Osteocyte (in vitro differentiated cells): ENCODE measurements at regions not wholly inside any gene's neighbourhood (a gene's known extent, or its start where the extent isn't known, plus 50 kb on each side); places are given as distances from the start of the nearest gene placed in this dataset.

Experiments used
- DNase-seq: peaks from one replicate; pipeline ENCODE4 v3.0.0; 2021; ENCODE audit warnings: mixed read lengths; ENCODE audit not compliant: unreplicated experiment; ENCODE audit errors: extremely low spot score
- H3K27ac Mint-ChIP-seq: one replicate; pipeline ENCODE4 v1.8.0; 2021; ENCODE audit warnings: mild to moderate bottlenecking, mixed read lengths; ENCODE audit not compliant: unreplicated experiment
- H3K27me3 Mint-ChIP-seq: one replicate; pipeline ENCODE4 v1.8.0; 2021; ENCODE audit warnings: mixed read lengths; ENCODE audit not compliant: unreplicated experiment
- H3K36me3 Mint-ChIP-seq: one replicate; pipeline ENCODE4 v1.8.0; 2021; ENCODE audit warnings: mixed read lengths; ENCODE audit not compliant: unreplicated experiment
- H3K4me1 Mint-ChIP-seq: one replicate; pipeline ENCODE4 v1.8.0; 2021; ENCODE audit warnings: mixed read lengths; ENCODE audit not compliant: unreplicated experiment
- H3K4me3 Mint-ChIP-seq: one replicate; pipeline ENCODE4 v1.8.0; 2021; ENCODE audit warnings: mild to moderate bottlenecking, moderate library complexity, mixed read lengths; ENCODE audit not compliant: unreplicated experiment
- H3K9me3 Mint-ChIP-seq: one replicate; pipeline ENCODE4 v1.8.0; 2021; ENCODE audit warnings: mixed read lengths; ENCODE audit not compliant: unreplicated experiment
- TF ChIP-seq, protein P1 (sequence below): fragments of 200-600 bp; sonication (generic); IDR thresholded peaks from 2 replicates; pipeline ENCODE4 v1.5.0; 2021; ENCODE audit warnings: antibody characterized with exemption, mild to moderate bottlenecking, moderate library complexity

DNA sequence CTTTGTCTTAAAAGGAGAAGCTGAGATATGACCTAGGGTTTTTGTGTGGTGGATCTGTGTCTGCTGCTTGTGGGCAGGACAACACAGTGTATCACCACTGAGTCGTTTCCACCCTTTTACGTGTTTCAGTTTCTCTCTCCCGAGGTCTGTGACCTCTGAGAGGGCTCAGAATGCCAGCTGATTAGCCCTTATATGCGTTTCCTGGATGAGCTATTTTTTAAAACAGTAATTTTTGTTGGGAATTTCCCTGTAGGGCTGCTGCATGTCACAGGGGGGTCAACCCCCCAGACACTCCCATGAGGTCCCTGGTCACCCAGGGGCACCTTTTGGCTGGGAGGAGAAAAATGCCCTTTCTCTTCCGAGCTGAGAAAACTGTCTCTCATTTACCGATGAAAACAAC lies 170.4 kb upstream of the CASK start:
- TF ChIP-seq, protein P1, sequence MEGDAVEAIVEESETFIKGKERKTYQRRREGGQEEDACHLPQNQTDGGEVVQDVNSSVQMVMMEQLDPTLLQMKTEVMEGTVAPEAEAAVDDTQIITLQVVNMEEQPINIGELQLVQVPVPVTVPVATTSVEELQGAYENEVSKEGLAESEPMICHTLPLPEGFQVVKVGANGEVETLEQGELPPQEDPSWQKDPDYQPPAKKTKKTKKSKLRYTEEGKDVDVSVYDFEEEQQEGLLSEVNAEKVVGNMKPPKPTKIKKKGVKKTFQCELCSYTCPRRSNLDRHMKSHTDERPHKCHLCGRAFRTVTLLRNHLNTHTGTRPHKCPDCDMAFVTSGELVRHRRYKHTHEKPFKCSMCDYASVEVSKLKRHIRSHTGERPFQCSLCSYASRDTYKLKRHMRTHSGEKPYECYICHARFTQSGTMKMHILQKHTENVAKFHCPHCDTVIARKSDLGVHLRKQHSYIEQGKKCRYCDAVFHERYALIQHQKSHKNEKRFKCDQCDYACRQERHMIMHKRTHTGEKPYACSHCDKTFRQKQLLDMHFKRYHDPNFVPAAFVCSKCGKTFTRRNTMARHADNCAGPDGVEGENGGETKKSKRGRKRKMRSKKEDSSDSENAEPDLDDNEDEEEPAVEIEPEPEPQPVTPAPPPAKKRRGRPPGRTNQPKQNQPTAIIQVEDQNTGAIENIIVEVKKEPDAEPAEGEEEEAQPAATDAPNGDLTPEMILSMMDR = no peak
- Mint-ChIP-seq H3K27ac (peak overlapping the region; percentile 1), H3K4me3 (no peak overlapping the region), H3K36me3 (no peaks in the 10 kb centered on the region), H3K9me3 (peaks cover 6% of the 10 kb centered on the region), H3K27me3 (no peaks in the 10 kb centered on the region), H3K4me1 (peaks cover 10% of the 10 kb centered on the region)
- DNase-seq = no peak

DNA sequence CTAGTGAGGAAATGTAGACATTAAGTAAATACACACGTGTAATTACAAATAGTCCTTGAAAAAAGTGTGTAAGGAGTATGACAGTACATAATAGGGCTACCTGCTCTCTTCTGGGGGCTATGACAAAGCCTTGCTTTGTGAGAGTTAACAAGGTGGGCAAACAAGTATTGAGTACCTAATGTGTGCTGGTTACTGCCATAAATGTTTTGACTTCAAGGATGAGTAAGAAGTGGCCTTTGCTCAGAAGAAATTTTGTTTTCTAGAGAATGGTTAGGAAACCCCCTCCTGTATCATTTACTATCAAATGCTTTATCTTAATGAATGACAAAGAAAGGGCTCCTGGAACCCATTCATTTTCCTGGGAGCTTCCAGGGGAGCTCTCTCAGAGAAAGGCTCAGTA lies 167.0 kb upstream of the CASK start:
- Mint-ChIP-seq H3K4me1 (peaks cover 10% of the 10 kb centered on the region), H3K27ac (no peak overlapping the region), H3K27me3 (no peaks in the 10 kb centered on the region), H3K9me3 (peaks cover 6% of the 10 kb centered on the region), H3K4me3 (no peak overlapping the region), H3K36me3 (no peaks in the 10 kb centered on the region)
- DNase-seq = no peak
- TF ChIP-seq, protein P1 = no peak

DNA sequence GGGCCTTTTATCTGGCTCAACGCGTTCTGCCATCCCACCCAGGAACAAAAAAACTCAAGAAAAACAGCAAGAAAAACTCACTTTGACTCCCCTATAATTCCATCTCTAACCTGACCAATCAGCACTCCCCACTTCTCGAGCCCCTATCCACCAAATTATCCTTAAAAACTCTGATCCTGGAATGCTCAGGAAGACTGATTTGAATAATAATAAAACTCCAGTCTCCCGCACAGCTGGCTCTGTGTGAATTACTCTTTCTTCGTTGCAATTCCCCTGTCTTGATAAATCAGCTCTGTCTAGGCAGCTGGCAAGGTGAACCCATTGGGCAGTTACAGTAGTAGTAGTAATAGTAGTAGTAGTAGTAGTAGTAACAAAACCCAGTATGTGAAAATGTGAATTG lies 165.7 kb upstream of the CASK start:
- no peak for DNase-seq
- no peak overlapping the region for H3K27ac Mint-ChIP-seq
- H3K4me3 Mint-ChIP-seq = no peak overlapping the region
- H3K27me3 Mint-ChIP-seq = no peaks in the 10 kb centered on the region
- TF ChIP-seq, protein P1 = no peak
- H3K4me1 Mint-ChIP-seq = peaks cover 4% of the 10 kb centered on the region
- no peaks in the 10 kb centered on the region for H3K36me3 Mint-ChIP-seq
- H3K9me3 Mint-ChIP-seq = peaks cover 6% of the 10 kb centered on the region

DNA sequence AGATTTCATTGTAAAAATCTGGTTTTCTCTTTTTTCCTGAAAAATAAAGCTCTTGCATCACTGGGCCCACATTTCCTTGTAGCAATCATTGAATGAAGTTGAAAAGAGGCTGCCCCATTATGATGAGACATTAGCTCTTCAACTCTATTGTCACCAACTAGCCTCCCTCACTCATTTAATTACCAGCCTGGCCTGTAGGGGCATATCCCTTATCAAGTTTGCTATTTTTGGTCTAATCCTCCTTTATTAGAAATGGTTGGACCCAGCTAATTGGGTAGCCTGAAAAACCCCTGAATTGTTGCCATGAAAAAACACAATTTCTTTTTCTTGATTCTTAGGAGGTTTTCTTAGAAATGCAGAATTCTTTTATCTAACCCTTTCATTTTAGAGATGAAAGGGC lies 164.6 kb upstream of the CASK start:
- H3K4me1 Mint-ChIP-seq = no peaks in the 10 kb centered on the region
- TF ChIP-seq, protein P1 = no peak
- H3K36me3 Mint-ChIP-seq = no peaks in the 10 kb centered on the region
- DNase-seq = no peak
- no peak overlapping the region for H3K4me3 Mint-ChIP-seq
- H3K27me3 Mint-ChIP-seq = no peaks in the 10 kb centered on the region
- H3K27ac Mint-ChIP-seq = no peak overlapping the region
- H3K9me3 Mint-ChIP-seq = peaks cover 6% of the 10 kb centered on the region

DNA sequence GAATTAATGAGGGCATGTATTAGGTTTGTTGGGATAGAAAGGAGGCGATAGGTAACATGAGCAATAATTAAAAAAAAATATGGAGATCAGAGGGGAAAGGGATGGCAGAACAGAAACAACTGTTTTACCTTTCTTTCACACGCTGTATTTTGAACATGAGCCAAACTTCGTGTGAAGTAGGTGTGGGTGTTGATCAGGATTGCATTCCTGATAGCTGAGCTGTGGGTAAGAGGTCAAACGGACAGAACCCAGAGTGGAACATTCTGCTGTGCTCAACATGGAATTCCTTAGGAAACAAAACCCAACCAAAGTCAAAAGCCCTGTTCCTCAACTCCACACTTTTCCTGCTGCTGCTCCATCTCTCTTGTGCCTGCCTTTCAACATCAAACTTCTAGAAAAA lies 162.5 kb upstream of the CASK start:
- Mint-ChIP-seq H3K9me3 (peaks cover 6% of the 10 kb centered on the region), H3K27me3 (no peaks in the 10 kb centered on the region), H3K4me3 (no peak overlapping the region), H3K36me3 (no peaks in the 10 kb centered on the region), H3K27ac (no peak overlapping the region), H3K4me1 (no peaks in the 10 kb centered on the region)
- DNase-seq = no peak
- TF ChIP-seq, protein P1 = no peak
